ENCODE measurements at regions not wholly inside any gene's neighbourhood (a gene's known extent, or its start where the extent isn't known, plus 50 kb on each side); places are given as distances from the start of the nearest gene placed in this dataset.

- H3K4me1 Mint-ChIP-seq, result peaks cover 14% of the 10 kb centered on the region
- no peak for ATAC-seq
- H3K4me3 Mint-ChIP-seq, result no peak overlapping the region
- Histone ChIP-seq H3K79me2 (replicated peaks; ENCODE audit: insufficient read depth) (no peaks in the 10 kb centered on the region), H3K4me3 (no peak overlapping the region), H3K9me2 (ENCODE audit: insufficient read depth) (peaks cover 6% of the 10 kb centered on the region; the same call in 1 of the 2 replicates), H3F3A (replicated peaks; ENCODE audit: low read depth) (no peaks in the 10 kb centered on the region), H3K36me3 (ENCODE audit: insufficient read depth) (no peaks in the 10 kb centered on the region), H3K27ac (ENCODE audit: low read depth) (no peak overlapping the region), H2AFZ (no peak overlapping the region), H3K27me3 (ENCODE audit: insufficient read depth) (no peaks in the 10 kb centered on the region), H3K4me1 (ENCODE audit: insufficient read depth) (0 out of 2 replicates have a peak, but pooled peaks cover 7% of the 10 kb centered on the region), H3K4me2 (no peak overlapping the region), H4K20me1 (replicated peaks; ENCODE audit: insufficient read depth) (no peaks in the 10 kb centered on the region)
- peak; percentile 1 for DNase-seq (ENCODE audit: low spot score)
- peaks cover 11% of the 10 kb centered on the region for H3K9me3 Mint-ChIP-seq
- H3K27me3 Mint-ChIP-seq (ENCODE audit: insufficient read depth, low read depth, poor library complexity), result peaks cover 4% of the 10 kb centered on the region
- H3K27ac Mint-ChIP-seq, result no peak overlapping the region; the same call in 1 of the 2 replicates
- H3K36me3 Mint-ChIP-seq (ENCODE audit: low read depth), result no peaks in the 10 kb centered on the region; the same call in 2 of the 3 replicates
- TF ChIP-seq, protein P1, sequence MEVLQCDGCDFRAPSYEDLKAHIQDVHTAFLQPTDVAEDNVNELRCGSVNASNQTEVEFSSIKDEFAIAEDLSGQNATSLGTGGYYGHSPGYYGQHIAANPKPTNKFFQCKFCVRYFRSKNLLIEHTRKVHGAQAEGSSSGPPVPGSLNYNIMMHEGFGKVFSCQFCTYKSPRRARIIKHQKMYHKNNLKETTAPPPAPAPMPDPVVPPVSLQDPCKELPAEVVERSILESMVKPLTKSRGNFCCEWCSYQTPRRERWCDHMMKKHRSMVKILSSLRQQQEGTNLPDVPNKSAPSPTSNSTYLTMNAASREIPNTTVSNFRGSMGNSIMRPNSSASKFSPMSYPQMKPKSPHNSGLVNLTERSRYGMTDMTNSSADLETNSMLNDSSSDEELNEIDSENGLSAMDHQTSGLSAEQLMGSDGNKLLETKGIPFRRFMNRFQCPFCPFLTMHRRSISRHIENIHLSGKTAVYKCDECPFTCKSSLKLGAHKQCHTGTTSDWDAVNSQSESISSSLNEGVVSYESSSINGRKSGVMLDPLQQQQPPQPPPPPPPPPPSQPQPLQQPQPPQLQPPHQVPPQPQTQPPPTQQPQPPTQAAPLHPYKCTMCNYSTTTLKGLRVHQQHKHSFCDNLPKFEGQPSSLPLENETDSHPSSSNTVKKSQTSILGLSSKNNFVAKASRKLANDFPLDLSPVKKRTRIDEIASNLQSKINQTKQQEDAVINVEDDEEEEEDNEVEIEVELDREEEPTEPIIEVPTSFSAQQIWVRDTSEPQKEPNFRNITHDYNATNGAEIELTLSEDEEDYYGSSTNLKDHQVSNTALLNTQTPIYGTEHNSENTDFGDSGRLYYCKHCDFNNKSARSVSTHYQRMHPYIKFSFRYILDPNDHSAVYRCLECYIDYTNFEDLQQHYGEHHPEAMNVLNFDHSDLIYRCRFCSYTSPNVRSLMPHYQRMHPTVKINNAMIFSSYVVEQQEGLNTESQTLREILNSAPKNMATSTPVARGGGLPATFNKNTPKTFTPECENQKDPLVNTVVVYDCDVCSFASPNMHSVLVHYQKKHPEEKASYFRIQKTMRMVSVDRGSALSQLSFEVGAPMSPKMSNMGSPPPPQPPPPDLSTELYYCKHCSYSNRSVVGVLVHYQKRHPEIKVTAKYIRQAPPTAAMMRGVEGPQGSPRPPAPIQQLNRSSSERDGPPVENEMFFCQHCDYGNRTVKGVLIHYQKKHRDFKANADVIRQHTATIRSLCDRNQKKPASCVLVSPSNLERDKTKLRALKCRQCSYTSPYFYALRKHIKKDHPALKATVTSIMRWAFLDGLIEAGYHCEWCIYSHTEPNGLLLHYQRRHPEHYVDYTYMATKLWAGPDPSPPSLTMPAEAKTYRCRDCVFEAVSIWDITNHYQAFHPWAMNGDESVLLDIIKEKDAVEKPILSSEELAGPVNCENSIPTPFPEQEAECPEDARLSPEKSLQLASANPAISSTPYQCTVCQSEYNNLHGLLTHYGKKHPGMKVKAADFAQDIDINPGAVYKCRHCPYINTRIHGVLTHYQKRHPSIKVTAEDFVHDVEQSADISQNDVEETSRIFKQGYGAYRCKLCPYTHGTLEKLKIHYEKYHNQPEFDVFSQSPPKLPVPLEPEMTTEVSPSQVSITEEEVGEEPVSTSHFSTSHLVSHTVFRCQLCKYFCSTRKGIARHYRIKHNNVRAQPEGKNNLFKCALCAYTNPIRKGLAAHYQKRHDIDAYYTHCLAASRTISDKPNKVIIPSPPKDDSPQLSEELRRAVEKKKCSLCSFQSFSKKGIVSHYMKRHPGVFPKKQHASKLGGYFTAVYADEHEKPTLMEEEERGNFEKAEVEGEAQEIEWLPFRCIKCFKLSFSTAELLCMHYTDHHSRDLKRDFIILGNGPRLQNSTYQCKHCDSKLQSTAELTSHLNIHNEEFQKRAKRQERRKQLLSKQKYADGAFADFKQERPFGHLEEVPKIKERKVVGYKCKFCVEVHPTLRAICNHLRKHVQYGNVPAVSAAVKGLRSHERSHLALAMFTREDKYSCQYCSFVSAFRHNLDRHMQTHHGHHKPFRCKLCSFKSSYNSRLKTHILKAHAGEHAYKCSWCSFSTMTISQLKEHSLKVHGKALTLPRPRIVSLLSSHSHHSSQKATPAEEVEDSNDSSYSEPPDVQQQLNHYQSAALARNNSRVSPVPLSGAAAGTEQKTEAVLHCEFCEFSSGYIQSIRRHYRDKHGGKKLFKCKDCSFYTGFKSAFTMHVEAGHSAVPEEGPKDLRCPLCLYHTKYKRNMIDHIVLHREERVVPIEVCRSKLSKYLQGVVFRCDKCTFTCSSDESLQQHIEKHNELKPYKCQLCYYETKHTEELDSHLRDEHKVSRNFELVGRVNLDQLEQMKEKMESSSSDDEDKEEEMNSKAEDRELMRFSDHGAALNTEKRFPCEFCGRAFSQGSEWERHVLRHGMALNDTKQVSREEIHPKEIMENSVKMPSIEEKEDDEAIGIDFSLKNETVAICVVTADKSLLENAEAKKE (CRISPR knock-in tag; IDR thresholded peaks at IDR 0.05), result no peak
- no peak for TF ChIP-seq STAT1 (IDR thresholded peaks at IDR 0.05; ENCODE audit: unreplicated experiment)
- no peak for TF ChIP-seq POLR2AphosphoS5 (IDR thresholded peaks at IDR 0.05; ENCODE audit: low read depth)
- TF ChIP-seq ZNF331 (CRISPR knock-in tag; IDR thresholded peaks at IDR 0.05; ENCODE audit: low read depth), result no peak
Measured at GRCh38 chr4:14111730-14112181, 484.2 kb upstream of the BOD1L1 start.

- DNase-seq (ENCODE audit: low spot score), result peak; percentile 46
- Histone ChIP-seq H3K4me2 (no peak overlapping the region), H3K79me2 (replicated peaks; ENCODE audit: insufficient read depth) (no peaks in the 10 kb centered on the region), H3K9me2 (ENCODE audit: insufficient read depth) (0 out of 2 replicates have a peak, but pooled peaks cover 6% of the 10 kb centered on the region), H3K27ac (ENCODE audit: low read depth) (no peak overlapping the region), H3K36me3 (ENCODE audit: insufficient read depth) (no peaks in the 10 kb centered on the region), H3K27me3 (ENCODE audit: insufficient read depth) (no peaks in the 10 kb centered on the region), H3K4me3 (no peak overlapping the region), H2AFZ (no peak overlapping the region), H3K4me1 (ENCODE audit: insufficient read depth) (0 out of 2 replicates have a peak, but pooled peaks cover 7% of the 10 kb centered on the region), H4K20me1 (replicated peaks; ENCODE audit: insufficient read depth) (no peaks in the 10 kb centered on the region), H3F3A (replicated peaks; ENCODE audit: low read depth) (no peaks in the 10 kb centered on the region)
- Mint-ChIP-seq H3K4me1 (peaks cover 14% of the 10 kb centered on the region), H3K27me3 (ENCODE audit: insufficient read depth, low read depth, poor library complexity) (peaks cover 4% of the 10 kb centered on the region), H3K9me3 (no peaks in the 10 kb centered on the region), H3K4me3 (no peak overlapping the region), H3K27ac (no peak overlapping the region), H3K36me3 (ENCODE audit: low read depth) (no peaks in the 10 kb centered on the region)
- ATAC-seq, result peak; percentile 94
- no peak for TF ChIP-seq NANOG (IDR thresholded peaks at IDR 0.05; ENCODE audit: borderline replicate concordance)
- no peak for TF ChIP-seq ZNF114 (CRISPR knock-in tag; IDR thresholded peaks at IDR 0.05)
- TF ChIP-seq, protein P1 (CRISPR knock-in tag; IDR thresholded peaks at IDR 0.05), result 0 out of 2 replicates have a peak, but pooled peaks have one; percentile 51
- TF ChIP-seq POLR2AphosphoS5 (IDR thresholded peaks at IDR 0.05; ENCODE audit: low read depth), result no peak
Measured at GRCh38 chr4:14115106-14115505, 487.6 kb upstream of the BOD1L1 start.

Measured in GM23338 (cell line).